Kidney capillary endothelial cell (primary cell): ENCODE measurements at regions not wholly inside any gene's neighbourhood (a gene's known extent, or its start where the extent isn't known, plus 50 kb on each side); places are given as distances from the start of the nearest gene placed in this dataset.

Experiments used
- DNase-seq: peaks from one replicate; pipeline ENCODE4 v3.0.0-alpha.2; 2018; ENCODE audit warnings: low spot score

DNA sequence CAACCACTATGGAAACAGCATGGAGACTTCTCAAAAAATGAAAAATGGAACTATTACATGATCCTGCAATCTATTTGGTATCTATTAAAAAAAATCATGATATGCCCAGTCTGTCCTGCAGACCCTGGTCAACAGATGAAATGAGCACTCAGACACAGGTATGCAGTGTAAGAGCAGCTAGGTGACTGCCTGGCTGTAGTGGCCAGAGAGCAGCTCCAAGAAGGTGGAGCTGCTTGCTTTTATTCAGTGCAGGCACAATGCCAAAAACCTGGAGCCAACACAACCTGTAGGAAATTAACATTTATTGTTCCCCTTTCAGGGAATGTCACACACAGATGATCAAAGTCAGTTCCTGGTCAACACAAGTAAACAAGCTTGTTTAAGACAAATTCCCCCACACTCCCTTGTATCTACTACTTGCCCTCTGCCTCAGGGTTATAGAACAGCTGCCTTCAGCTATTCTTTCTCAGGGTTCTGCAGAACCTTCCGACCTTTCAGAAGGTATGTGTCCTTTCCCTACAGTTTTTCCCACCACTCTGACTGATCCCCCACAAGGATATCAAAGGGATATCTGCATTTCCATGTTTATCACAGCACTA lies 933.7 kb upstream of the SLITRK5 start:
- no peak for DNase-seq

DNA sequence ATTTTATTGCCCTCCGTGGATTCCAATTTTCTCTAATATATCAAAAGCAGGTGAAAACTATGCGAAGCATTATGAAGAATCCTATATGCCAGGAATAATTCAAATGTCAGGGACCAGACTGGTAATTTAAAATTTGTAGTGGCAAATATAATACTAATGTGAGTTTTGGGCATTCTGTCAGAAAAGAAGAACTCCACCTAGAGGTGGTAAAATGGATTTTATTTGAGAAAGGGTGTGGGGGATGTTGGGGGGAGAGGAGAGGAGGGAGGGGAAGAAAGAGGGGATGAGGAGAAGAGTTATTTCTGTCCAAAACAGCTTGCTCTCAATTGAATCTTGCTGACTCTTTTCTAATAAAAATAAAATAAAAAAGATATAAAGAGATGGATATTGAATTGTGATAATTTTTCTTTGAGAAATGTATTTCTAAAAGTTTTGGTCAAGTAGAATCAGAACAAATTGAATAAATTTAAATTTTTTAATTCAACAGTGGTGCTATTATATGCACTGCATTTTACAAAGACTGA lies 929.3 kb upstream of the SLITRK5 start:
- DNase-seq: no peak

DNA sequence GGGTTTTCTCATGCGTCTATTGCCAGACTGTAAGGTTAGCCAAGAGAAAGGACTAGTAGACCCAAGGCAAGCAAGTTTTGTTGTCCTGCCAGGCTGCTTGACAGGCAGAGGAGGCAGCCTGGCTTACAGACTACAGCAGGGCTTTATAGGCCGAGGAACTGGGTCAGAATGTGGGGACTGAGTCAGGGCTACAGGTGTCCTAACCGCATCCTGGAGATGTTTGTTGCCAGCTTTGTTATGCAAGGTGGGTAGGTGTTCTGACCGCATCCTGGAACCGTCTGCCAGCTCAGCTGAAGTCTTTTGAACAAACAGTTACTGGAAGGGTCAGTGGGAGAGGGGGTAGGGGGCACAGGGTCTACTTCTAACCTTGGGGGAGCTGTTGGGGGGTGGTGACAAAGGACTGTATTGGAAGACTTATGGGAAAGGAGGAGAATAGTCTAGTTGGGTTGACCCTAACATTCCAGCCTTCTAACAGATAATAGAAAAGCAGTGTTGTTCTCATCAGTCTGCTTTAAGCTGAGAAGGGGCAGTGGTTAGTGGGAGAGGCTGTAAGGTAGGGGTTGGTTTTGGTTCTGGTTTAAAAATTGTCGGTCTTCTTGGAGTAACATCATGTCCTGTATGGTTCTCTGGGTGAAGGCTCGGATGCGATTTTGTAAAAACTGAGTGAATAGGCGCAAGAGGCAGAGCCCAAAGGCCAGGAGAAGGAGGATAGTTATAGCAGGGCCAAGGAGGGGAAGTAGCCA lies 913.8 kb upstream of the SLITRK5 start:
- no peak for DNase-seq

DNA sequence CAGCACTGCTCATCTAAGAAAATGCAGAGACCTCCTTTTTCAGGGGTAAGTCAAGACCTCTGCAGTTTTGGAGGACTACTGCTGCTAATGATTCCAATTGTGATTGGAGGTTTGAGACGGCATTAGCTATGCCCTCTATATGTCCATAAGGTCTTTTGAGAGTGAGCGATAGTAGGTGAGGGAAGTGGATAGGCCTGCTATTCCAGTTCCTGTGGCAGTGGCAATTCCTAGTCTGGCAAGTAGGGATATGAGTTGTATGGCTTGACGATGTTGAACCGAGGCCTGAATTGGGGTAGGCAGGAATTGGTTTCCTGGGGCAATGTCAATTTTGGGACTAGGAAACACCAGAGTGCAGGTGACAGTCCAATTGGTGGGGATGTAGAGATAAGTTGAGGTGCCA lies 913.1 kb upstream of the SLITRK5 start:
- no peak for DNase-seq

GRCh38 chr13:86760620-86761019 lies 910.6 kb upstream of the SLITRK5 start:
- DNase-seq: no peak

GRCh38 chr13:86765462-86765861 lies 905.7 kb upstream of the SLITRK5 start:
- no peak for DNase-seq

DNA sequence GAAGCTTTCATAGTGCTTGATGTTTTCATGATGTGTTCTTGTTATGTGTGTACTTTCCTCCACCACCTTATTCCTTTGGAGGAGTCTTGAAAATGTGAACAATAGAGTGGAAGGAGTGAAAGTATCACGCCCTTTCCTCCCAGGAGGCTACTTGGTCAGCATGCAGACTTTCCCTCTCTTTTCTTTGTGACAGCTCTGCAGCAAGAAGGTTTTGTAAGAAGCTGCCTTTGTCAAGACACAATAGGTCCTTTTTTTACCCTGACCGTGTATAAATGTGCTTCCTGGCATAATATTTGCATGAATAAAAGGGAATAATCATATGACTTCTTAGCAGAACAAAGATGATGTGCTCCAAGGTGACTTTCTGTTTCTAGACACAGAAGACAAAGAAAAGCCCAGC lies 882.6 kb upstream of the SLITRK5 start:
- DNase-seq: no peak

- DNase-seq: no peak
These were observed 879.0 kb upstream of the SLITRK5 start for GRCh38 chr13:86792153-86792651.

- no peak for DNase-seq
These were observed 875.3 kb upstream of the SLITRK5 start for GRCh38 chr13:86795858-86796257.

DNA sequence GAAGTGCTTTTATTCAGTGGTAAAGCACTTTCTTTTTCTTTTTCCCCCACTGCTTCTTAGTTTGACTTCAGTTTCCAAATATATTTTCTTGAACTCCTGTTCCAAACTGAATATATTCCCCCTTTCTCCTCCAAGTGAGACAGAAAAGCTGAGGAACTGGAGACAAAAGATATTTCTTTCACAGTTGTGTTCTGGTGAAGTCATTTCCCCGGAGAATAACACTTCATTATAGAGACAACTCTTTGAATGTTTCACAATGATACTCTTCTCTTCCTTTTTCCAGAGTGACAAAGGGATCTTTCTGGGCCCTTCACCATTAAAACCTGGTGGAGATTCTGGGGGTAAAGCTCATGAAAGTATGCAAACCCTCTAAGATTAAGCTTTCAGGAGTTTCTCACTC lies 860.8 kb upstream of the SLITRK5 start:
- no peak for DNase-seq

DNA sequence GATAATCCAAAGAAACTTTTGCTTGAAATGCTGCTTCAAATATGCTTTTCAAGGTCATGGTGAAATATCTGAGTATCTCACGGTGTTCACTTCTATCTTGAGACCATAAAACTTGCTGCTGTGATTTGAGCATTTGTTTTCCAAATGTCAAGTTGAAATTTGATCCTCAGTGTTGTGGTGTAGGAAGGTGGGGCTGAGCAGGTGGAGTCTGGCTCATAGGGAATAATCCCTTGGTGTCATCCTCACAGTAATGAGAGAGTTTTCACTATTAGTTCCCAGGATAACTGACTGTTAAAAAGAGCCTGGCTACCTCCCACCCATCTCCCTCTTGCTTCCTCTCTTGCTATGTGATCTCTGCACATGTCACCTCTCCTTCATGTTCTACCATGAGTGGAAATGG lies 858.0 kb upstream of the SLITRK5 start:
- no peak for DNase-seq

GRCh38 chr13:86825410-86825809 lies 845.8 kb upstream of the SLITRK5 start:
- no peak for DNase-seq

DNA sequence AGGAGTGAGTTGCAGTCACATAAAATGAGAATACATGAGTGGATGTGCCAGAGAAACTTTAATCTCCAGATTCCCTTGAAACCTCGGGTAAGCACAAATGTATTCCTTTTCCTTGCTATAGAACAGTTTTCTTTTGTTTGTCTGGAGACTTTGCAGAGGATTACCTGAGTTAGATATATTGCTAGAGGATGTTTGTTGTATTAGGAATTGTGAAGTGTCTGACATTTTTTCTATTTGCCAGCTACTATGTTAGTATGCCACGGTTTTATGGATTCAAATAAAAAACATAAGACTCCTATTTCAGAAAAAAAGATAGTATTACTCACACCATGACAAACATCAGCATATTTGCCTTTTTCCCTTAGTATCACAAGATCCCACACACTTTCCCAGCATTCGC lies 844.9 kb upstream of the SLITRK5 start:
- no peak for DNase-seq

DNA sequence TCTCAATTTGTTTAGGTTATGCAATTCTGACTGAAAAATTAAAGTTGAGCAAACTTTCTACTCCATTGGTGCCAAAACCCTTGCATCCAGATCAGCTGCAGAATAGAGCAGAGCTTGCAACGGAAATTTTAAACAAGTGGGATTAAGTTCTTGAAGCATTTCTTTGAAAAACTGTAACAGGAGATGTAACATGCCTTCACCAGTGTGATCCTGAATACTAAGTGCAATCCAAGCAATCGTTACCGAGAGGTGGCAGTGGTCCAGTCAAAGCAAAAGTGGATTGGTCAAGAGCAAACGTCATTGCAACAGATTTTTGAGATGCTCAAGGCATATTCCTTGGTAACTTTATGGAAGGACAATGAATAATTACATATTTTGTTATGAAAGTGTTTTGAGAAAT lies 841.1 kb upstream of the SLITRK5 start:
- no peak for DNase-seq

DNA sequence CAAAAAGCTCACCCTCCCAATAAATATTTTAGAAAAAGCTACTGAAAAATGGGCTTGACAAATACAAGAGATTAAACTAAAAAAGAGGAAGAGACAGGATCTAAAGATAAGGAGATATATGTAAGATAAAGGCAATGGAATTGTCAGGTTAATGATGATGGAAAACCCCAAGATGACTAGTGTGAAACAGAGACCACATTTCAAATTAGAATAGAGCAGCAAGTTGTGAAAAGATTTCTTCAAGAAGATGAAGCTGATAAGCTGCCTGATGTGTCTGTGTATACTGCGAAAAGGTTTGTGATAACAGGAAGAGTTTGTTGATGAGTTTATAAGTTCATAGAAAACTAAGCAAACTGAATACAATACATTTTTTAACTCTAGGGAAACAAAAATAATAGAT lies 840.1 kb upstream of the SLITRK5 start:
- no peak for DNase-seq

DNA sequence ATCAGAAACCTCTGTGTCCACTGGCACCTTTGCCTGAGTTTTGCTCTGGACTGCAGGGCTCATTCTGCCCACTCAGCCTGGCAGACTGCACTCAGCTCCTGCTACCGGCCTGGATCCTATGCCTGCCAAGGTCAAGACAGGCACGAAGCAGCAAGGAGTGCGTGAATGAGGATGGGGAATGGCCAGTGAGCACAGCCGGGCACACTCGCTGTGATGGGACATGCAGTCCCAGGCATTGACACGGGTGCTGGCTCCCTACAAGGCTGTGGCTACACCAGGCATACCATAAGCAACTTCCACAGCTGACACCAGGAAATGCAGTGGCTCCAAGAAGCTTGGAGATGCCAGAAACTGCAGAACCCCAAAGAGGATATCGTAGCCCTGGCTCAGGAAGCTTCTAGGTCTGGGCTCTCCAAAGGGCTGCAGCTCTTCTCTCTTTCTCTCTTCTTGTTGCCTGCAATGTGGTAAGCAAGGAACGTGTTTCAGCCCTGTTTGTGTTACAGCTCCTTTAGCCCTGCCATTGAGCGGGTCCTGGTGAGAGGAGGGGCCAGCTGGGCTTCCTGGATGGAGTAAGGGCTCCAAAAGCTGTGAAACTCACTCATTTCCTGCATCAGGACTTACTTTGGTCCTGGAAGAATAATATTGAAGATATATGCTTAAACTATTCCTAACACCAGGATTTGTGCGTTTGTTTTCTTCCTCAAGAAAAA lies 832.6 kb upstream of the SLITRK5 start:
- DNase-seq: no peak

DNA sequence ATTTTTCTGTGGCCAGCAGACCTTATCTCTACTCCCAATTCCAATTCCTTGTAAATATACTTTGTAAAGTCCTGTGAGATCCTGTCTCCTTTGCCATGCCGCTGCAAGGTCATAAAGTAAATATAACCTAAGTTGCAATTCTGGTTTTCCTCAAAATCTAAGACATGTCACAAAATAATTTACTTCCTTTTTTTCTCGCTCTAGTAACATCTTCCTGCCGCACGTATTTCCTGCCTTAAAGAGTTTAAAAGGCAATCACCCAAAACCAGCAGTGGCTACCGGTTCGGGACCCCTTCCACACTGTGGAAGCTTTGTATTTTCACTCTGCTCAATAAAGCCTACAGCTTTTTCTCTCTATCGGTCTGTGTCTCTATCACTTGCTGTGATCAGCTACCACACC lies 832.0 kb upstream of the SLITRK5 start:
- no peak for DNase-seq

DNA sequence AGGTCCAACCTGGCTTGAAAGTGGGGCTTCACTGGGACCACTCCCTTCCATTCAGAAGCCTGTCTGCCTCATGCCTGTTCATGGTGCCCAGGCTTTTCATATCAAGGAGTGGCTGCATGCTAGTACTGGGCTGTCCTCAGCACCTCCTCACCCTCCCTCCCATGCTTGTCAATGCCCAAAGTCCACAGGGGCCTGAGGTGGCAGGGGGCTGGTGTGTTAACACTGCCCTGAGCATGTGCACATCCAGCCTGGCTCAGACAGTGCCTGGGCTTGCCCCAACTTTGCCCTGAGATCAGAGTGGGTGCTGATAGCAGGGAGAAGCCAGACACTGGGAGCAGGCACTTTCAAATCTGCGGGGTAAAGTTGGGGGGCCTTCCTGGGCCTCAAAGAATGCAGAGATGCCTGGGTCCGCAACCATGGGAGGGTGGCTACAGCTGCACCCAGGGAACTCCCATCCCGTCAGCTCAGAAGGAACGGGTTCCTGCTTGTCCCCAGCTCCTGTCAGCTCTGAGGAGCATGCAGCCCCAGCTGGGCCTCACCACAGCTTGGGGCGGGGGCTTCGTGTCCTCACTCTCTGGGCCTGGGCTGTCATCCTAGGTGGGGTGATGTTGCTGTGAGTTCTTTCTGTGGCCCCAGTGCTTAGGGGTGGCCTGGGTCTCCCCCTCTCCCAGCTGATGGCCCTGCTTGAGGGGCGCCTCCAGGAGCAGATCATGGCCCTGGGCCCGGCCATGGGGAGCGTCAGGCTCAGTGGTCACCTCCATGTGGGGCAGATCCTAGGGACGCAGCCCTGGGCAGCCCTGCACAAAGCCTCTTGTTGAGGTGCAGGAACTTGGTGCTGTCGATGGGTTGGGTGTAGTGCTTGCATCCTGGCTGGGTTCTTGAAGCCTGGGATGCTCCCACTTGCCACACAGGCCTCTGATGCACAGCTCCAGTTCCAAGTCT lies 830.6 kb upstream of the SLITRK5 start:
- no peak for DNase-seq

- no peak for DNase-seq
These were observed 829.9 kb upstream of the SLITRK5 start for GRCh38 chr13:86841264-86841663.

DNA sequence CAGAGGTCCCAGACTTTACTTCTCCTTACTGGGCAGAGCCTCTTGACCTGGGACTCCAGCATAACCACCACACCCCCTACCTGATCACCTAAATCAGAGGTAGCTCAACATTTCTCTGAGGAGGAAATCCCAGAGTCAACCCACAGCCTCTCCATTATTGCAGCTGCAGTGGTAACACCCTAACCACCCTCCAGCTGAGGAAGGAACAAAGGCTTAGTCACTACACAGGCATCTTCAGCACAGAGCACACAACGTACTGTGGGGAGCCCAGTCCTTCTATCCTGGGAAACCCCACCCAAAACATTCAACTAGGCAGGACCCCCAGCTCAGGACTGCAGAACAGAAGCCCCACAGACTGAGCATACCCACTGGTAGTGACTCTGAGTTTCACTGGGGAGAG lies 824.7 kb upstream of the SLITRK5 start:
- no peak for DNase-seq

GRCh38 chr13:86848716-86849115 lies 822.5 kb upstream of the SLITRK5 start:
- no peak for DNase-seq

DNA sequence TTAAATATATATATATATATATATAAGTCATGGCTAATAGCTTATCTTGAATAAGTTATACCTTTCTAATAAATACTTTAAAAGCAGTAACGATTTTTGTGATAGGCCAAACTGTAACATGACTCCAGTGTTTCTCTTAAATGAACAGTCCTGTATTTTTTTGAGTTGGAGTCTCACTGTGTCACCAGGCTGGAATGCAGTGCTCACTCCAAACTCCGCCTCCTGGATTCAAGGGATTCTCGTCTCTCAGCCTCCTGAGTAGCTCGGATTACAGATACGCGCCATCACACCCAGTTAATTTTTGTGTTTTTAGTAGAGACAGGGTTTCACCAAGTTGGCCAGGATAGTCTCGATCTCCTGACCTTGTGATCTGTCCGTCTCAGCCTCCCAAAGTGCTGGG lies 814.2 kb upstream of the SLITRK5 start:
- no peak for DNase-seq
